ENCODE measurements at regions not wholly inside any gene's neighbourhood (a gene's known extent, or its start where the extent isn't known, plus 50 kb on each side); places are given as distances from the start of the nearest gene placed in this dataset.

- no peak for TF ChIP-seq EP300 (IDR thresholded peaks at IDR 0.05)
- no peak for TF ChIP-seq CTCF (IDR thresholded peaks at IDR 0.05)
Observed at GRCh38 chr9:23162789-23163188, 663.3 kb downstream of the ELAVL2 start.

Data from esophagus muscularis mucosa (tissue), 3 donors.